Panc1 (cell line): ENCODE measurements at regions not wholly inside any gene's neighbourhood (a gene's known extent, or its start where the extent isn't known, plus 50 kb on each side); places are given as distances from the start of the nearest gene placed in this dataset.

Source experiments
- ATAC-seq: fragments of 200-7000 bp; cut with Tn5 transposase; 2 replicates; pipeline ENCODE4 v1.9.1; 2020; ENCODE audit warnings: mild to moderate bottlenecking, moderate library complexity
- BruUV-seq: library from RNA; stranded (reverse); fragments of 400-500 nt; replicated peaks from 2 replicates; lab custom pipeline; 2021; lab: Mats Ljungman, UMichigan
- CTCF ChIA-PET: fragments of 300-600 bp; sonication (Branson Sonifier 250); formaldehyde crosslinking; loops from one replicate; lab custom pipeline; 2022; ENCODE audit warnings: antibody characterized with exemption; lab: Charles Lee
- POLR2A ChIA-PET: fragments of 300-600 bp; sonication (Branson Sonifier 250); formaldehyde crosslinking; loops from one replicate; lab custom pipeline; 2022; ENCODE audit warnings: antibody characterized with exemption; lab: Charles Lee
- DNase-seq: peaks from one replicate; pipeline ENCODE4 v3.0.0-alpha.2; 2010; ENCODE audit warnings: low read depth, low spot score
- H3K27ac ChIP-seq: 2 replicates; pipeline ENCODE4 v1.5.1; 2011; ENCODE audit warnings: mild to moderate bottlenecking, low read length, inconsistent platforms
- H3K27me3 ChIP-seq: fragments of 200-500 bp; sonication (Bioruptor generic); 2 replicates; pipeline ENCODE4 v1.6.0; 2014; ENCODE audit warnings: low read length, inconsistent platforms; ENCODE audit not compliant: control insufficient read depth, insufficient read depth
- H3K36me3 ChIP-seq: fragments of 200-500 bp; sonication (Bioruptor generic); 2 replicates; pipeline ENCODE4 v1.5.1; 2014; ENCODE audit warnings: inconsistent platforms, mild to moderate bottlenecking, low read length, moderate library complexity; ENCODE audit not compliant: control insufficient read depth, insufficient read depth
- H3K4me1 ChIP-seq: 2 replicates; pipeline ENCODE4 v1.5.1; 2011; ENCODE audit warnings: inconsistent platforms, mild to moderate bottlenecking, low read length, moderate library complexity; ENCODE audit not compliant: control insufficient read depth, insufficient read depth
- H3K4me3 ChIP-seq, 2 experiments: 2 replicates each; pipeline ENCODE4 v1.5.1; 2011 to 2012; ENCODE audit warnings: low read depth in 2 of 2, low read length in 2 of 2, mild to moderate bottlenecking in 2 of 2, inconsistent platforms in 1 of 2, moderate library complexity in 1 of 2
- H3K9me3 ChIP-seq: fragments of 200-500 bp; sonication (Bioruptor generic); 2 replicates; pipeline ENCODE4 v1.5.1; 2014; ENCODE audit warnings: low read depth, mild to moderate bottlenecking, inconsistent platforms, low read length, moderate library complexity; ENCODE audit not compliant: control insufficient read depth, insufficient read depth
- POLR2AphosphoS5 ChIP-seq: IDR thresholded peaks from 2 replicates; pipeline ENCODE4 v1.6.1; 2012; ENCODE audit warnings: mild to moderate bottlenecking, low read depth, low read length, moderate library complexity
- SIN3A ChIP-seq: IDR thresholded peaks from 2 replicates; pipeline ENCODE4 v1.6.1; 2012; ENCODE audit warnings: low read depth, mild to moderate bottlenecking, low read length, moderate library complexity, borderline replicate concordance; ENCODE audit not compliant: insufficient read depth
- TCF7L2 ChIP-seq: IDR thresholded peaks from 2 replicates; pipeline ENCODE4 v1.6.1; 2011; ENCODE audit warnings: mild to moderate bottlenecking, low read depth, low read length, inconsistent platforms
- in situ Hi-C: cut with HindIII; loops from 2 replicates; pipeline ENCODE4 v1.10.0; 2016; ENCODE audit warnings: low sequenced_read_pairs, low pct_unique_long_range_greater_than_20kb
- intact Hi-C: fragments of 100-400 bp; cut with micrococcal nuclease; formaldehyde crosslinking; loops from one replicate; pipeline ENCODE4 v1.10.0; 2022; ENCODE audit not compliant: unreplicated experiment
- TF ChIP-seq, protein P1 (sequence below): fragments of 450-650 bp; IDR thresholded peaks from 2 replicates; pipeline ENCODE4 v1.5.1; 2017; ENCODE audit warnings: mild to moderate bottlenecking
- TF ChIP-seq, protein P2 (sequence below), 2 experiments: IDR thresholded peaks; 2 replicates each; pipeline ENCODE4 v1.6.1; 2011 to 2012; ENCODE audit warnings: low read depth in 2 of 2, control low read depth in 1 of 2, low read length in 1 of 2, mild to moderate bottlenecking in 1 of 2, moderate library complexity in 1 of 2; ENCODE audit not compliant: insufficient read depth in 1 of 2

DNA sequence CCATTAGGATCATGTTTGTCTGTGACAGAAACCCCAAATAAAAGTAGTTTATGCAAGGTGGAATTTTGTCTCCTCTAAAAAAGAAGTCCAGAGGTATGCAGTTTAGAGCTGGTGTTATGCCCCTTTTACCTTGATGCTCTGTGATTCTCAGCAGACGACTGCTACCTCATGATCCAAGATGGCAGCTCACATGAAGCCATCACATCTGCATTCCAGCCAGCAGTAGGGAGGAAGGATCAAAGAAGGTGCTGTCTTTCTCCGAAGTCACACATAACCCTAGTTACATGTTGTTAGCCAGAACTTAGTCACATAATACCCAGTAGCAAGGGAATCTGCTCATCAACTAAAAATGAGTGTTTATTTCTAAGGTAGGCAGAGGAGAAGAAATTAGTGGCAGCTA, 135.7 kb upstream of the HS3ST2 start:
- in situ Hi-C loops, result no loop called here
- CTCF ChIA-PET, result no interaction called here
- POLR2A ChIA-PET, result no interaction called here
- no TSS peak for BruUV-seq
- DNase-seq, result no peak
- intact Hi-C loops, result no loop called here
- Histone ChIP-seq H3K9me3 (no peaks in the 10 kb centered on the region), H3K4me1 (no peaks in the 10 kb centered on the region), H3K4me3 (no peak overlapping the region), H3K27ac (no peak overlapping the region), H3K27me3 (peaks cover 39% of the 10 kb centered on the region), H3K36me3 (no peaks in the 10 kb centered on the region)
- no peak for ATAC-seq
- TF ChIP-seq POLR2AphosphoS5, result no peak
- TF ChIP-seq, protein P1, sequence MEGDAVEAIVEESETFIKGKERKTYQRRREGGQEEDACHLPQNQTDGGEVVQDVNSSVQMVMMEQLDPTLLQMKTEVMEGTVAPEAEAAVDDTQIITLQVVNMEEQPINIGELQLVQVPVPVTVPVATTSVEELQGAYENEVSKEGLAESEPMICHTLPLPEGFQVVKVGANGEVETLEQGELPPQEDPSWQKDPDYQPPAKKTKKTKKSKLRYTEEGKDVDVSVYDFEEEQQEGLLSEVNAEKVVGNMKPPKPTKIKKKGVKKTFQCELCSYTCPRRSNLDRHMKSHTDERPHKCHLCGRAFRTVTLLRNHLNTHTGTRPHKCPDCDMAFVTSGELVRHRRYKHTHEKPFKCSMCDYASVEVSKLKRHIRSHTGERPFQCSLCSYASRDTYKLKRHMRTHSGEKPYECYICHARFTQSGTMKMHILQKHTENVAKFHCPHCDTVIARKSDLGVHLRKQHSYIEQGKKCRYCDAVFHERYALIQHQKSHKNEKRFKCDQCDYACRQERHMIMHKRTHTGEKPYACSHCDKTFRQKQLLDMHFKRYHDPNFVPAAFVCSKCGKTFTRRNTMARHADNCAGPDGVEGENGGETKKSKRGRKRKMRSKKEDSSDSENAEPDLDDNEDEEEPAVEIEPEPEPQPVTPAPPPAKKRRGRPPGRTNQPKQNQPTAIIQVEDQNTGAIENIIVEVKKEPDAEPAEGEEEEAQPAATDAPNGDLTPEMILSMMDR, result no peak
- no peak for TF ChIP-seq SIN3A
- TF ChIP-seq, protein P2, sequence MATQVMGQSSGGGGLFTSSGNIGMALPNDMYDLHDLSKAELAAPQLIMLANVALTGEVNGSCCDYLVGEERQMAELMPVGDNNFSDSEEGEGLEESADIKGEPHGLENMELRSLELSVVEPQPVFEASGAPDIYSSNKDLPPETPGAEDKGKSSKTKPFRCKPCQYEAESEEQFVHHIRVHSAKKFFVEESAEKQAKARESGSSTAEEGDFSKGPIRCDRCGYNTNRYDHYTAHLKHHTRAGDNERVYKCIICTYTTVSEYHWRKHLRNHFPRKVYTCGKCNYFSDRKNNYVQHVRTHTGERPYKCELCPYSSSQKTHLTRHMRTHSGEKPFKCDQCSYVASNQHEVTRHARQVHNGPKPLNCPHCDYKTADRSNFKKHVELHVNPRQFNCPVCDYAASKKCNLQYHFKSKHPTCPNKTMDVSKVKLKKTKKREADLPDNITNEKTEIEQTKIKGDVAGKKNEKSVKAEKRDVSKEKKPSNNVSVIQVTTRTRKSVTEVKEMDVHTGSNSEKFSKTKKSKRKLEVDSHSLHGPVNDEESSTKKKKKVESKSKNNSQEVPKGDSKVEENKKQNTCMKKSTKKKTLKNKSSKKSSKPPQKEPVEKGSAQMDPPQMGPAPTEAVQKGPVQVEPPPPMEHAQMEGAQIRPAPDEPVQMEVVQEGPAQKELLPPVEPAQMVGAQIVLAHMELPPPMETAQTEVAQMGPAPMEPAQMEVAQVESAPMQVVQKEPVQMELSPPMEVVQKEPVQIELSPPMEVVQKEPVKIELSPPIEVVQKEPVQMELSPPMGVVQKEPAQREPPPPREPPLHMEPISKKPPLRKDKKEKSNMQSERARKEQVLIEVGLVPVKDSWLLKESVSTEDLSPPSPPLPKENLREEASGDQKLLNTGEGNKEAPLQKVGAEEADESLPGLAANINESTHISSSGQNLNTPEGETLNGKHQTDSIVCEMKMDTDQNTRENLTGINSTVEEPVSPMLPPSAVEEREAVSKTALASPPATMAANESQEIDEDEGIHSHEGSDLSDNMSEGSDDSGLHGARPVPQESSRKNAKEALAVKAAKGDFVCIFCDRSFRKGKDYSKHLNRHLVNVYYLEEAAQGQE (IDR thresholded peaks at IDR 0.05; ENCODE audit: insufficient read depth in 1 of 2, low read depth in 2 of 2, low read length in 1 of 2), result no peak
- no peak for TF ChIP-seq TCF7L2

DNA sequence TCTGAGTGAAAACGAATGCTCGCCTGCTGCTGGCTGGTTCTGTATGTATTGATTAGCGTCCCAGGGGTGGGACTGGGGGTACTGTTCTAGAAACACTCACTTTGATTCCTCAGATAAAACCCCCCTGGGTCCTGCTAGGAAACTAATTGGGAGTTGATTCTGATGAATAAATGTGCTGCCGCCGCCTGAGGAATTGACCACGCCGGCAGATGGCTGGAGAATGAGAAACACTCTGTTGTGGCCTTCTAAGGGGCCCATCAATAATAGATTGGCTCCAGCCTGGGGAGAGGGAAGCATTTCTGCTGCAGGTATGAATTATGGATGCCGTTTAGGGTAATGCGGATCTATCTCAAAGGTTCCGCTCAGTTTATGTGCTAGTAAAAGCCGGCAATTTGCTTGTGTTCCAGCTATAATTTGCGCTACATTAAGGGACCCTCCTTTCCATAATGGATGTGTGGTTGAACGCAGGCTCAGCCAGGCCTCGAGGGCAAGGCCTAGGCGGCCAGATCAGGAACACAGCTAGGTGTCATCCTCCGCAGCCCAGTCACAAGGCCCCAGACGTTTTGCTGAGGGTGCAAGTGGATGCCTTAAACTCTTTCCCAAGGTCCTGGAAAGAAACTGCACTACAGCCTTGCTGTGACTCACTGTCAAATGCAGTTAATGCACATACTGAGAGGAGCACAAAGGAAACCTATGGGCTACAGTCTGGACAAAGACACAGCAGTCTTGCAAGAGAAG, 132.2 kb upstream of the HS3ST2 start:
- Histone ChIP-seq H3K27me3 (peaks cover 26% of the 10 kb centered on the region), H3K36me3 (no peaks in the 10 kb centered on the region), H3K9me3 (peaks cover under 1% of the 10 kb centered on the region; the same call in 1 of the 2 replicates), H3K4me1 (no peaks in the 10 kb centered on the region), H3K4me3 (no peak overlapping the region), H3K27ac (no peak overlapping the region)
- no peak for DNase-seq
- intact Hi-C loops, result no loop called here
- BruUV-seq, result no TSS peak
- ChIA-PET POLR2A (no interaction called here), CTCF (interaction anchor here (0.8 kb wide), 1 partner anchor 12 kb away, joined by 3 read pairs; no protein-coding TSS in a partner anchor)
- TF ChIP-seq, protein P2 (IDR thresholded peaks at IDR 0.05; ENCODE audit: insufficient read depth in 1 of 2, low read depth in 2 of 2, low read length in 1 of 2), result no peak
- in situ Hi-C loops, result no loop called here
- peak; percentile 53; the same call in 1 of the 2 replicates for ATAC-seq
